GM10248 (cell line): ENCODE measurements at regions not wholly inside any gene's neighbourhood (a gene's known extent, or its start where the extent isn't known, plus 50 kb on each side); places are given as distances from the start of the nearest gene placed in this dataset.

Experiments used
- CTCF ChIA-PET: fragments of 300-600 bp; sonication (Branson Sonifier 250); formaldehyde crosslinking; extraction: SDS; loops from one replicate; lab custom pipeline; 2021; ENCODE audit warnings: antibody characterized with exemption; lab: Yijun Ruan, JAX
- POLR2A ChIA-PET: fragments of 350-650 bp; sonication (Branson Sonifier 250); formaldehyde crosslinking; extraction: SDS; loops from one replicate; lab custom pipeline; 2020; ENCODE audit warnings: antibody characterized with exemption; lab: Yijun Ruan, JAX
- DNase-seq: peaks from one replicate; pipeline ENCODE4 v3.0.0; 2012; ENCODE audit errors: extremely low spot score
- CTCF ChIP-seq: IDR thresholded peaks from 2 replicates; pipeline ENCODE4 v1.5.1; 2012; ENCODE audit warnings: mild to moderate bottlenecking, low read depth; ENCODE audit errors: extremely low read depth, missing control alignments, control extremely low read depth

GRCh38 chr12:130110914-130111313 is 51.4 kb upstream of the FZD10 start:
- TF ChIP-seq CTCF: no peak
- no peak for DNase-seq
- CTCF ChIA-PET: no interaction called here
- POLR2A ChIA-PET: no interaction called here

GRCh38 chr12:130111965-130112496 is 50.2 kb upstream of the FZD10 start:
- no peak for DNase-seq
- CTCF ChIA-PET: no interaction called here
- POLR2A ChIA-PET: no interaction called here
- no peak for TF ChIP-seq CTCF
